ENCODE measurements at regions not wholly inside any gene's neighbourhood (a gene's known extent, or its start where the extent isn't known, plus 50 kb on each side); places are given as distances from the start of the nearest gene placed in this dataset.

DNA sequence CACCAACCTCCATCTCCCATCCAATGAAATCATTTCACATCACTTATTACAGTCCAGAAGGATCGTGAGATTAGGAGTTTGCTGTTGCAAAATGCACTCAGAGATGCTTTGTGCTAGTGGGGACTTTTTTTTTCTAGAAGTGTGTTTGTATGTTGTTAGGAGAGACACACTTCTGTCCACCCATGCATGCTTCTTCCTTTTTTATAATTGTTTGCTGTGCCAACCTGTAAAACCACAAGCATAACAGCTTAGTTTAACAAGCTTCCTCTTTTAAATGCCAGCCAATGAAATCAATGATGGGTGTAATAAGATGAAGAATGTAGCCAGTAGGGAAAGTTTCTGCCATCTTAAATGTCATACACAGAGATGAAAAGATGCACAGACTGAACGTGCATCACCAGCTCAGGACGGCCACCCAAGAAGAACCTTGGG, 305.6 kb upstream of the STT3B start:
- DNase-seq (ENCODE audit: low spot score) (no peak), ATAC-seq (no peak)
- intact Hi-C loops (cut with DNase I) = no loop called here

DNA sequence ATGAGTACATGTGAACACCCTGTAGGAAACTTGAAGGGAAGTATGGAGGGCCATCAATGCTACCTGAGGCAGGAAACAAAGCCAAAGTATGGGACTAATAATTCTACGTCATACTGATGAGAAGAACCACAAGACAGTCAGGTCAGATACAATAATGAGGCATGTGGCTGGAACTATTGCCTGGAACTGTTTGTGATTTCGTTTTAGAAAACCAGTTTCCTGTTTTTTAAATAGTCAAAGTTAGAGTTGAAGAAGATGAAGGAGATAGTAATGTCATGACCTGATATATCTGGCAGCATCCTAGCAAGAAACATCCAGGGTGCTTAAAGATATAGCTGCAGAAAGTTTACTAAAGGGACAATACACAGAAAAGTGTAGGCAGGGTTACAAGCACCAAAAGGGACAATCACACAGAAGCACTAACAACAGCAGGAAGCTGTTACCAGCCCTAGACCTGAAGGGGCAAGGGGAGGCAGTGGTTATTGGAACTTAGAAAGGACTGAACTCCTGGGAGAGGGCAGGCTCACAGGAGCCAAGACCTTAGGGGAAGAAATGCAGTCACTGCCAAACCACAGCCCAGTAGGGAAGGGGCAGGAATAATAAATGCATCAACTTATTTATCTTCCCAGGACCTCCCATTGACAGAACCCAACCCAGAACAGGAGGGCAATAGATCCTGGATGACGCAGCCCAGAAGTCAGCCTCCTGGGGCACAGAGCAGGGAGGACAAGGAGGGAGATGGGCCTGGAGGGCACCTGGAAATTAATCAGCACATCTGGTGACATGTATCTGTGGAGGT, 302.1 kb upstream of the STT3B start:
- ATAC-seq = peak; percentile 86
- intact Hi-C loops (cut with DNase I) = no loop called here

DNA sequence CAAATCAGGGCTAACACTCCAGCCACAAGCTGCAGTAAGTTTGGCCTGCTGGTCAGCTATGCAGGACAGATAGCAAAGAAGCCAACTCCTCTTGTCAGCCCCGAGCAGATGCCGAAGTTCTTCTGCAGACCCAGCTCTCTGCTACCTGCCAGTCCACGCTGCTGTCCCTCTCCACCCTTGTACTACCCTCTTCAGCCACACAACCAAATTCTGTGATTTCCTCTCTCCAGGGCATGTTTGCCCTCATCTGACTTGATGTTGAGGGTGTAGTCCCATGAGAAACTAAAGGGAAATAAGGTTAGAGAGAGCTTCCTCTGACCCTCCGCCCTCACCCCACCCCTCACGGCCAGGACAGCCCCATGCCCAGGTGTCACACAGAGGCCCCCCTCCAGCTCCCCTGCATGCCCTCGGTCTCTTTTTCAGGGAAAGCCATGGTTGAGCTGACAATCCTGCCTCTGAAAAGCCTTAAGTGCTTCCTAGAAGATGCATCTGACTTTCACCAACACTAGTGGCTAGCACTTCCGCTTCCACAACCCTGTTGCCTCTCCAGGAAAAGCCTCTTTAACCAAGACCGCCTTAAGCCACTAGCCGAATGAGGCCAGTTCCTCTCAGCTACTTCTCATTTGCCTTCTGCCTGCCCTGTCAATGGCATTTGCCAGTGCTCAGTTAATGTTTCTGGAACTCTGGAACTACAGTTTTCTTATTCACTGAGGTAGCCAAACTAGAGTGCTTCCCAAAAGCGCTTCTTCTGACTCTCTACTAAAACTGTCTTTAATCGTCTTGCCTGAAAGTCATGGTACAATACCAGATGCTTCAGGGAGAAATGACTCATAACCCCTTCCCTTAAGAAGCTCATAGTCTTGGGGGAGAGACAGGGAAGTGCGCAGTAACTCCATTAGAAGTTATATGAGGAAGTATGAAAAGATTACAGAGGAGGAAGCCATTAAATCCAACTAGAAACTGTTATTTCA, 300.4 kb upstream of the STT3B start:
- ATAC-seq (no peak), DNase-seq (ENCODE audit: low spot score) (no peak)
- intact Hi-C loops (cut with DNase I) = no loop called here

More for the DNA sequence above, 302.1 kb upstream of the STT3B start:
- DNase-seq (ENCODE audit: low spot score) = no peak

DNA sequence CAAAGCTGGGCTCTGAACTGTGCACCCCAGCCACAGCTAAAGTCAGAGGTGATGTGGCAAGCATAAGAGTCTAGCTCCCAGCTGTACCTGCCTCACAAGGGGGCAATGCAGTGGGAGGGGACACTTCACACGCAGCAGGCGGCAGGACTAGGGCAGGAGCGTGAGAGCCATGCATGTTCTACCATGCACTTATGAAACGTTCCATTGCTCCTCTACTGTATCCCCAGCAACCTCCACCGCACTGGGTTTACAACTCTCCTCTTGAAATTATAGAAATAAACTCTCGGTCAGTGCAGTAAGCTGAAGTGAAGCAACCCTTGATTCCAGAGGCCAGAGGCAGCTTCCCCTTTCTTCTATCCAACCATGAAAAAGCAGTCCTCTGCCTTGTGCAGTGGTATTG, 298.6 kb upstream of the STT3B start:
- DNase-seq (ENCODE audit: low spot score) = no peak
- intact Hi-C loops (cut with DNase I) = no loop called here
- no peak for ATAC-seq

DNA sequence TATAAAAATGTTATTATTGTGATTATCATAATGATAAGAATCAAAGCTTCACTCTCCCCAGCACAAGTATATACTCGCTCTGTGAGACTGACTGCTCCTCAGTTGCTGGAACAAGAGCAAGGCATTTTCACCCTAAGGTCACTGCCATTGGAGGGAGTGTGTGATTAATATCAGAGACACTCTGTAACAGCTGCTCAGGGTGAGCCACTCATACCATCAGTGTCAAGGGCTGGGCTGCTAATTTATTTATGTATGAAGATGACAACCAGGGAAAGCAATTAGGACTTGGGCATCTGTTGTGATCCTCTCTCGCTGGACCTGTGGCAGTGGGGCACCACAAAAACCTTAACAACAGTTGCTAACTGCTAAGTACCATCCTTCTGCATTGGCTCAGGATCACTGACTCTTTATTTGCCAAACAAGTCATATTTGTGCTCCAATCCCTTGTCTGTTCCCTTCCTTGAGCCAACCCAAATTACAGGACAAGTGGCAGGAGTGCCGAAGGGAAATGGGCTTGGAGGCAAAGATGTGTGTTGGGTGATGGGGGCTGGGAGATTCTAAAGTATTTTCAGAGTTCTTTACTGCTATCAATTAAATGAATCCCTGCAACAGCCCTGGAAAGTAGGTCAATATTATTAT, 297.5 kb upstream of the STT3B start:
- ATAC-seq = no peak
- intact Hi-C loops (cut with DNase I) = no loop called here
- DNase-seq (ENCODE audit: low spot score) = no peak

DNA sequence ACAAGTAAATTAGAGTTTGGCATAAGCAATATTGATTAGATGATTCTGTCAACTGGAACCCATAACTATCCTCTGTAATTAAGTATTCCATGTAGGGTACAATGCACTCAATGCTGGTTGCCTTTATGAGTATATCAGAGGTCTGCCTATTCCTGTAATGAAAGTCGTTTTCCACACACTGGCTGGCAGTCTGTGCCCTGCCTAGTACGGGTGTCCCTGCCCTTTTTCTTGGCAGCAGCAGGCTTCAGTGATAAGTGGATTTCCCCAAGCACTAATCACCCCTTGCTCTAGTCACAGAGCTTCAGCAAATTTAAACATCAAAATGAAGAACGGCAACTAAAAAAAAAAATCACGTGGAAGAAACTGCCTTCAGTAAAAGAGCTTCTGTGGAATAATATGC, 294.8 kb upstream of the STT3B start:
- intact Hi-C loops (cut with DNase I) = no loop called here
- DNase-seq (ENCODE audit: low spot score) (no peak), ATAC-seq (no peak)

DNA sequence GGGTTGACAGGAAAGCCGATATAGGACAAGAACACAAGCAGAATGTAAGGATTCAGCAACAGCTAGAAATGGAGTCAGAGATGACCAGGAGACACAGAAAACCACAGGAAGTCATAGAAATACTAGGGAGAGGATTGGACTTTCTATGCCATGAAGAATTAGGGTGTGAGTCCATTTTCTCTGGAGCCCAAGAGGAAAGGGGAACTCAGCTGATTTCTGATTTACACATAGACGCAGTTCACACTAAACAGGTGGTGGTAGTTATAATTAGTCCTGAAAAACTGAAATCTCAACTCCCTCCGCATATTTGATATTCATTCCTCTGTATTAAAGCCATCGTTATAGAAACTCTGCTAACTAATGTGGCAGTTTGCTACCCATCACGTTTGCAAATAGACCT, 292.7 kb upstream of the STT3B start:
- DNase-seq (ENCODE audit: low spot score) = no peak
- intact Hi-C loops (cut with DNase I) = no loop called here
- ATAC-seq = no peak

DNA sequence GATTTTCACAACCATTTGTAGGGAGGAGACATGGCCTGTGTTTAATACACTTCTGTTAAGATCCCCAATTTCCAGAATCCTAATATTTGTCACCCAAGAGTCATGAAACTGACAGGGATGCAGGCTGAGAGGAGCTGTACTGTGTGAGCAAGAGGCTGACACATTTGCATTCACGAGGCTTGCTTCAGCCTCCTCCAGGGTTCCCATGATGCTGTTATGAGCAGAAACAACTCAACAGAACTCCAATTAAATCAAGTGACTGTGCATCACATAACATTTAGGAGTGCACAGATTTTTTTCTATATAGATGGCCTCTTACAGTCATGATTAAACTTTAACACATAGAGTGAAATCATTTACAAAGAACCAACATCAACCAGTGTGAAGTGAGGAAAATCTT, 292.3 kb upstream of the STT3B start:
- intact Hi-C loops (cut with DNase I) = no loop called here

DNA sequence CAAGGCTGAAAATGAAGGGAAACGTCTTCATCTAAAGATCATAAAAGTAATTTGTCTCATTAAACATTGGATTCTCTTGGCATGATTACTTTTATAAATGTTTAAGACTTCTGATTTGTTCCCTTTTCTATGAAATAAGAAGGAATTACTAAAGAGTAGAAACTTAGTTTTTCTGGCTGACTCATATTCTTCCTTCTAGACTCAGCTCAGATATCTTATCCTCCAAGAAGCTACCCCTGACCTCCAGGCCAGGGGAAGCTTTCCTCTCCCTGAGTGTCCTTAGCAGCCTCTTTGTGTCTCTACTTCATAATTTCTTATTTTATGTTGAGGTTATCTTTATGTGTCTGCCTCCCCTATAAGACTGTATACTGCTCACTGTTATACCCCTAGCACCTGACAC, 291.9 kb upstream of the STT3B start:
- no peak for ATAC-seq
- intact Hi-C loops (cut with DNase I) = no loop called here
- DNase-seq (ENCODE audit: low spot score) = no peak

More for the DNA sequence above, 292.3 kb upstream of the STT3B start:
- ATAC-seq (no peak), DNase-seq (ENCODE audit: low spot score) (no peak)

DNA sequence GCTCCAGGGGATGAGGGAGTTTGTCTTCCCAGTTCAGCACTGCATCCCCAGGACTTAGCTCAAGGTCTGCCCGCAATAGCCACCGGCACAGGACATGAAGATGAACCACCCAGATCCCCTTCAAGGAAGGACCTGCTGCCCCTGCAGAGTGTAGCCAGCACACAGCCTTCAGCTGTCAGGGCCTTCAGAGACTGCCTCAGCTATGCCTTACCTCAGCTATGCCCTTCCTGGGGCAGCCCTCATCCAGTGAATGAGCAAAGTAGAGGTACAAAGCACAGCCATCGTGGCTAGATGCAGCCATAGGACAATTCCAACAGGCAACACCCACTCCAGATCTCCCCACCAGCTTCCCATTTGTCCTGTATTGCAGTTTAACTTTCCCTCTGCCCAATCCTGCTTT, 291.2 kb upstream of the STT3B start:
- no peak for DNase-seq (ENCODE audit: low spot score)
- intact Hi-C loops (cut with DNase I) = no loop called here
- no peak for ATAC-seq

DNA sequence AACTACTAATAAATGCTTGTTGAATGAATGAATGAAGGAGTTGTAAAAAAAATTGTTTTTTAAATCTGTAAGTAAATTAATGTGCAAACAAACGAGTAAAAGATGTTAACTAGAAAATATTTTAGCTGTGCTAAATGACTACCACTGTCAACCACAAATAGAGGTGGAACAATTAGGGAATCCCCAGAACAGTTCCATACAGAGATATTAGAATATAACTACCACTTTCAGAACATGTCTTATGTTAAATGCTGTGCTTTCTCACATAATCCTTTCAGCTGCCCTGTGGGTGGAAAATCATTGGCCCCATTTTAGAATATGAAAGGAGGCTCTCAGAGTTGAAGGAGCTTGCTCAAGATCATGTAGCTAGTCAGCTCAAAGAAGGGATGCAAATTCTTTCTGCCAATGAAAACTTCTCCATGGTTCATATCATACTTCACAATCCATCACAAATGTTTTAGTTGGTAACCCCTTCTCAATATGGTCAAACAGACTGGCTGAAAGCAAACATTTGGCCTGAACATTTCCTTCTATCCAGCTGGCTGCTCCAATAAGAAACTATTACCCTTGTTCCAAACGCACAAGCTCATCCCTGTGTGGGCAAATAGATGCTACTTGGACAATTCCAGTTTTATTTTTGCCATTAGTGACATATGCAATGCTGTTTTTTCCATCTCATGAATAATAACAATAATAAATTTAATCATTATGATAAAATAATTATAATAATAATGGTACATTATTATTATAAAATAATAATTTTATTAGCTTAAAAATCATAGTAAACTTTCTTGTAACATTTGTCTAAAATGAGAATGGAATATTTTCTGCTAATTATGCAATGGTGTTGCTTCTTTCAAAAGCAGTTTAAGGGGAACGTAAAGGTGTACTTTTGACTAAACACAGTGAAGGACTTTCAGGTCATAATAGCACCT, 290.4 kb upstream of the STT3B start:
- intact Hi-C loops (cut with DNase I) = no loop called here
- ATAC-seq (no peak), DNase-seq (ENCODE audit: low spot score) (no peak)

DNA sequence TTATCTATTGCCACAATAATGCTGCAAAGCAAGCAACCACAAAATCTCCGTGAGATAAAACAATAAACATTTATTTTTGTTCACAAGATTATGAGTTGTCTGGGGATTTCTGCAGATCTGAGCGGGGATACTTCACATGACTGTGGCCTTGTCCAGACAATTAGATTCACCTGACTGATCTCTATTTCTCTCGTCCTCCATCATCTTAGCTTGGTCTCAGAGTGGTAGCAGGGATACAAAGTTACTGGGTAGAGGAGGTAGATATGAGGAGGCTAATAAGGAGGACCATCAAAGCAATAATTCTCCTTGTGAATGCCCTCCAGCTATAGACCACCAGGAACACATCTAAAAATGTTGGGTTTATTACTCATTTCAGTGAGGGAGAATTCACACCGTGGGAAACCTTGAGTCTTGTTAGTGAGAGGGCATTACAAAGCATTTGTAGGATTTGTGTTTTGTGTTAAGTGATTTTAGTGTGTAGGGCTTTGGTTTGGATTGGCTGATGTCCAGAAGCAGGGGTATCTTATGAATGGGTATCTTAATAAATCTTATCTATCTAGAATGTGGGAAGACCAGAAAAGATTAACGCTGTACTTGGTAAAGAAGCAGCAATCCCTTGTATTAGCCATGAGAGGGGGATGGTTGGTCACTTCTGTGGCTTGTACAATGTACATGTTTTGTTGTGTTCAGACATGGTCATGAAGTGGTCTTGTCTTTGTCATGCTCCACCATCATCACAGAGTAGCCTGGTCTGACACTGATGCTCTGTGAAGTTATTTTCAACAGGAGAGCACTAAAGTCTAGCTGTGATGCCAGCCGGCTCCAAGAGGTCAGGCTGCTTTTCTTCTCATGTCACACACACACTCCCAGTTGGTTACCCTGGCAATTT, 287.6 kb upstream of the STT3B start:
- DNase-seq (ENCODE audit: low spot score) (no peak), ATAC-seq (no peak)
- intact Hi-C loops (cut with DNase I) = no loop called here

DNA sequence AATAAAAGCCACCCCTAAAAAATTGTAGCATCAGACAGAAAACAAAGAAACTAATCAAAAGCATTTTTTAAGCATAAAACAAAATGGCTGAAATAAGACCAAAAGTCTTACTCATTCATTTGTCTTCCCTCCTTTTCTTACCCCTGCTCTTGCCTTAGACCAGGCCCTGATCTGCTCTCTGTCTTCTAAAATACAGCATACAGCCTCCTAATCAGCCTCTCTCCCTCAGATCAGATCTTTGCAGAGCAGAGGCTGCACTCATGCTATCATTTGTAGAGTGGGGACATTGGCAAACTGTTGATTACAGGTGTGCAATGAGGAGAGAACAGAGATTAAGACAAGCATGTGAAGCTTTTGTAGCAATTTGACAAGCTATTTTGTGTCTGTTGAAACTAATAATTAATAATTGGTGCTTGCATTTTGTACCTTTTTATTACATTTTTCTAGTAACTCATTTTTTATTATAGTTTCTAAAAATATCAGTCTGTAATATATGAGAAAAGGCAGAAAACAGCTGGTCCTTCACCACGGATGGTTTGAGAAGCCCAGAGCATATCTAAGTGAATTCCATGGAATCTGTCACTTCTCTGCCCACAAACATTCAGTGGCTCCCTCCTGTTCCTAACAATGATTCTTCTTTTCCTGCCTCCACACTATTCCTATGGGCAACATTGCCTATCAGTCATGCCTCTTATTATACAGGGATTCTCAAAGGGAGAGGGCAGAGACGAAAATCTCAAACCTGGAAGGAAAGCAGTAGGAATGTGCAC, 286.2 kb upstream of the STT3B start:
- intact Hi-C loops (cut with DNase I) = no loop called here
- ATAC-seq (no peak), DNase-seq (ENCODE audit: low spot score) (no peak)

DNA sequence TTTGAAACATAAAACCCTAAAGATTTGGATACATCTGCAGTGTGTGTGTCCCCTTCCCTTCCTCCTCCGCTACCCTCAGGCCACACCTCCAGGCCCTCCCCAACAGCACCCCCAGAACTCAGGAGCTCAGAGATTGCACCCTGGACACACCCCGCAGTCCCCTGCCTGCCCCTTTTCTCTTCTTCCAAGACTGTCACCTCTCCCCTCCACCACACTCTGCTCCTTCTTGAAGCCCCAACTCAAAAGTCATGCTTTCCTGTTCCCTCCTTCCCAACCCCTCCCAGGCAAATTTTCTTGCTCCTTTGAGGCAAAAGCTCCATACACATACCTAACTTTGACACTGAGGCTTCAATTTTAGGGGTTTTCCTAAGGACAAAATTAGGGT, 285.7 kb upstream of the STT3B start:
- ATAC-seq (no peak), DNase-seq (ENCODE audit: low spot score) (no peak)
- intact Hi-C loops (cut with DNase I) = no loop called here

DNA sequence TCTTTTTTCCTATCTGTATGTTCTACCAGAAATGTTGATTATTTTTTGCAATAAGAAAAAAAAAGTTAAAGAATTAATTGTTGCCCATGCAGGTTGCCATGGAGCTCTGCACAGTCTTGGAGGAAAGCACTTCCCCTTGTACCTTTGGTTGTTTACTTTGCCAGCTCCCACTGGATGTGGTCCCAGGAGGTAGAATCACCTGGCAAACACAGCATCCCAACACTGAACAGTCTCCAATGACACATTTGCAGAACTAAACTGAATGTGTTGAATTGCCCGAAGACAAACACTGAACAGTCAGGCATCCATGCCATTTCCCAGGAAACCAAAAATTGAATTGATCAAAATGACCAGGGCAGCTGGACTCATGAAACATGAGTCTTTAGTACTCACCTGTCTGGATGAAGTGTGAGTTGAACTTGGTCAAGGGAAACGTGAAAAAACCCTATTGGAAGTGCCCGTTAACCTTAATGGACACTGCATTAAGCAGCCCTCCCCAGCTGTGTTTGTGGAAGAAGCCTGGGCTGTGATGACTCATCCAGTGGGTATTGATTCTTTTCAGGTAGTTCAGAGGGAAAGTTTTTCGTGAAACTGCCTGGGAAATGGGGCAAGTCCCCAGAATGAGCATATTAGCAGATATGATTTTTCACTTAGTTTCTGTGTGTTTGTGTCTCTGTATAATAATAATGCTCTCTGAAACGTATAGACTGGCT, 284.7 kb upstream of the STT3B start:
- intact Hi-C loops (cut with DNase I) = no loop called here
- no peak for DNase-seq (ENCODE audit: low spot score)
- no peak for ATAC-seq

DNA sequence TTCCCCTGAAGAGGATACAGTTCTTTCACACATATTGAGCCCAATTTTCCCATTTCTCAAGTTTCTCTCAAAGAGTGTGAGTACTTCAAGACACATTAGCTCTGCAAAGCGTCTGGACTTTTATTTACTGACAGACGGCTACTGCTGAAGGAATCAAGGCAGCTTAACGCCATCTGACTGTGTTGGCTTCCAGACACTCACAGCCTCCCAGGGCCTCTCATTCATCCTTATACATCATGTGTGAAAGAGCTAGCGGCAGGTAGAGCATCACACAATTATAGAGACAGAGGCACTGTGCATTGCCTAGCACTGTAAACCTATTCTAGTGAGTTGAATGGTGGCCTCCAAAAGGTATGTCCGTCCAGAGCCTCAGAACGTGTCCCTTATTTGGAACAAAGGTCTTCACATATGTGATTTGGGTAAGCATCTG, 284.1 kb upstream of the STT3B start:
- ATAC-seq = no peak
- no peak for DNase-seq (ENCODE audit: low spot score)
- intact Hi-C loops (cut with DNase I) = no loop called here
